K562 (cell line): ENCODE measurements at regions not wholly inside any gene's neighbourhood (a gene's known extent, or its start where the extent isn't known, plus 50 kb on each side); places are given as distances from the start of the nearest gene placed in this dataset.

Experiments
- ATAC-seq: fragments of 200-7000 bp; cut with Tn5 transposase; 3 replicates; pipeline ENCODE4 v1.9.1; 2020; ENCODE audit warnings: moderate library complexity
- BruUV-seq: library from RNA; stranded (reverse); fragments of 400-500 nt; replicated peaks from 2 replicates; lab custom pipeline; 2021; lab: Mats Ljungman, UMichigan
- CTCF ChIA-PET: fragments of 300-600 bp; formaldehyde crosslinking; extraction: SDS; loops from one replicate; lab custom pipeline; 2021; ENCODE audit warnings: low intra/inter-chr PET ratio; lab: Yijun Ruan, JAX
- POLR2A ChIA-PET: fragments of 300-600, 350-650 bp; sonication (Branson Sonifier 250); formaldehyde crosslinking; extraction: SDS; loops from one replicate; lab custom pipeline; 2021; ENCODE audit warnings: antibody characterized with exemption, inconsistent platforms; lab: Yijun Ruan, JAX
- DNase-seq, 4 experiments: peaks; one replicate each; pipeline versions ENCODE4 v3.0.0 to v3.0.0-alpha.2; 2011 to 2018; ENCODE audit warnings: low spot score in 3 of 4, mixed read lengths in 3 of 4; ENCODE audit errors: extremely low read depth in 1 of 4
- FAIRE-seq: peaks from 2 replicates; lab custom pipeline; 2011; peaks lifted over from hg19 to GRCh38; lab: Jason Lieb, UNC
- H2AFZ ChIP-seq: 2 replicates; pipeline ENCODE4 v1.6.0; 2011; ENCODE audit warnings: low read depth, low read length, control low read depth, inconsistent platforms
- H3K27ac ChIP-seq: fragments of 200-600 bp; 3 replicates; pipeline ENCODE4 v1.8.0; 2011; ENCODE audit warnings: low read depth, mild to moderate bottlenecking, control low read depth, inconsistent platforms, low read length, moderate library complexity, mixed read lengths; ENCODE audit errors: extremely low read depth
- H3K27me3 ChIP-seq, 2 experiments: fragments of 300-600 bp in 1 of 2; 2 replicates in 1 of 2; 3 replicates in 1 of 2; pipeline versions ENCODE4 v1.6.0 to v1.8.0; 2011; ENCODE audit warnings: inconsistent platforms in 2 of 2, low read length in 2 of 2, mild to moderate bottlenecking in 1 of 2, mixed read lengths in 1 of 2, moderate library complexity in 1 of 2; ENCODE audit not compliant: control insufficient read depth in 2 of 2, insufficient read depth in 2 of 2
- H3K36me3 ChIP-seq: fragments of 300-600 bp; 3 replicates; pipeline ENCODE4 v1.8.0; 2011; ENCODE audit warnings: mild to moderate bottlenecking, low read length, inconsistent platforms; ENCODE audit not compliant: control insufficient read depth, insufficient read depth
- H3K4me1 ChIP-seq, 2 experiments: fragments of 200-600 bp in 1 of 2; replicated peaks in 1 of 2; 2 replicates in 1 of 2; 3 replicates in 1 of 2; pipeline versions ENCODE4 v1.5.1 to v1.8.0; 2011; ENCODE audit warnings: inconsistent platforms in 2 of 2, low read length in 2 of 2, mild to moderate bottlenecking in 1 of 2, mixed read lengths in 1 of 2, moderate library complexity in 1 of 2; ENCODE audit not compliant: control insufficient read depth in 2 of 2, insufficient read depth in 2 of 2
- H3K4me2 ChIP-seq: 2 replicates; pipeline ENCODE4 v1.6.1; 2011; ENCODE audit warnings: low read length, control low read depth, inconsistent platforms, mixed read lengths; ENCODE audit not compliant: insufficient read depth
- H3K4me3 ChIP-seq: fragments of 200-600 bp; sonication (generic), shearing (Covaris generic); 2 replicates; pipeline ENCODE4 v1.5.1; 2016; ENCODE audit warnings: control low read depth, inconsistent platforms
- H3K79me2 ChIP-seq: fragments of 200-600 bp; 3 replicates; pipeline ENCODE4 v1.8.0; 2011; ENCODE audit warnings: low read length, inconsistent platforms; ENCODE audit not compliant: control insufficient read depth, insufficient read depth
- H3K9ac ChIP-seq, 2 experiments: 2 replicates each; pipeline versions ENCODE4 v1.6.0 to v1.6.1; 2011; ENCODE audit warnings: low read depth in 2 of 2, low read length in 2 of 2, control low read depth in 1 of 2, inconsistent platforms in 1 of 2, mild to moderate bottlenecking in 1 of 2, mixed read lengths in 1 of 2; ENCODE audit not compliant: insufficient read depth in 1 of 2
- H3K9me1 ChIP-seq: one replicate; pipeline ENCODE4 v1.6.0; 2011; ENCODE audit warnings: inconsistent platforms, mild to moderate bottlenecking, low read length, moderate library complexity; ENCODE audit not compliant: control insufficient read depth, insufficient read depth
- H3K9me3 ChIP-seq: replicated peaks from 2 replicates; pipeline ENCODE4 v1.5.1; 2011; ENCODE audit warnings: low read depth, low read length, inconsistent platforms; ENCODE audit not compliant: control insufficient read depth, insufficient read depth
- H4K20me1 ChIP-seq: replicated peaks from 2 replicates; pipeline ENCODE4 v1.6.1; 2011; ENCODE audit warnings: low read length, inconsistent platforms, mixed read lengths; ENCODE audit not compliant: control insufficient read depth, insufficient read depth
- BRF1 ChIP-seq: IDR thresholded peaks from 3 replicates; pipeline ENCODE4 v1.6.1; 2011; ENCODE audit warnings: borderline replicate concordance, mild to moderate bottlenecking; ENCODE audit not compliant: insufficient read length; ENCODE audit errors: extremely low read depth
- ETV6 ChIP-seq, 3 experiments: fragments of 150-350 bp in 1 of 3; sonication (generic) in 1 of 3; formaldehyde crosslinking in 1 of 3; IDR thresholded peaks; 2 replicates each; pipeline versions ENCODE4 v1.6.1 to v1.8.0; 2014 to 2022; ENCODE audit warnings: borderline replicate concordance in 2 of 3, low read depth in 2 of 3, antibody characterized with exemption in 1 of 3, low read length in 1 of 3, mild to moderate bottlenecking in 1 of 3, missing genetic modification reagents in 1 of 3
- HMGN3 ChIP-seq: IDR thresholded peaks from 2 replicates; pipeline ENCODE4 v1.6.1; 2011; ENCODE audit warnings: borderline replicate concordance, low read depth, mild to moderate bottlenecking, mixed read lengths, low read length; ENCODE audit not compliant: insufficient read length; ENCODE audit errors: extremely low read depth
- MAFK ChIP-seq: IDR thresholded peaks from 2 replicates; pipeline ENCODE4 v1.6.1; 2011; ENCODE audit warnings: low read length, improper control_type of control experiment
- MAZ ChIP-seq, 2 experiments: fragments of 450-650 bp in 1 of 2; sonication (generic) in 1 of 2; formaldehyde crosslinking; IDR thresholded peaks in 1 of 2; conservative IDR thresholded peaks in 1 of 2; 2 replicates each; pipeline versions ENCODE4 v1.4.0 to v1.5.0; 2020; ENCODE audit warnings: mild to moderate bottlenecking in 1 of 2, missing genetic modification reagents in 1 of 2
- MEF2A ChIP-seq: IDR thresholded peaks from 2 replicates; pipeline ENCODE4 v1.6.1; 2011; ENCODE audit warnings: low read depth, mild to moderate bottlenecking, low read length, moderate library complexity; ENCODE audit not compliant: control insufficient read depth
- NCOA6 ChIP-seq: fragments of 450-650 bp; IDR thresholded peaks from 2 replicates; pipeline ENCODE4 v1.6.1; 2017; ENCODE audit warnings: mild to moderate bottlenecking
- PRPF4 ChIP-seq: fragments of 200-400 bp; formaldehyde crosslinking; IDR thresholded peaks from one replicate; pipeline ENCODE4 v1.6.1; 2017; ENCODE audit warnings: low read length, low read depth, mild to moderate bottlenecking; ENCODE audit not compliant: insufficient read depth, poor library complexity, severe bottlenecking
- PTRF ChIP-seq: fragments of 450-650 bp; IDR thresholded peaks from 2 replicates; pipeline ENCODE4 v1.6.1; 2016; ENCODE audit warnings: mild to moderate bottlenecking, missing genetic modification characterization, missing compliant biosample characterization
- PTTG1 ChIP-seq: fragments of 450-650 bp; IDR thresholded peaks from 2 replicates; pipeline ENCODE4 v1.6.1; 2016; ENCODE audit warnings: low read depth, mild to moderate bottlenecking, missing genetic modification characterization, missing compliant biosample characterization
- TEAD1 ChIP-seq, 2 experiments: fragments of 450-650 bp in 1 of 2; sonication (generic) in 1 of 2; formaldehyde crosslinking; IDR thresholded peaks; 2 replicates each; pipeline versions ENCODE4 v1.4.0 to v1.8.0; 2020 to 2022; ENCODE audit warnings: mild to moderate bottlenecking in 2 of 2, missing genetic modification reagents in 1 of 2
- ZFPM2 ChIP-seq: fragments of 250-450 bp; sonication (Bioruptor Pico); IDR thresholded peaks from 2 replicates; pipeline ENCODE4 v1.5.1; 2022; ENCODE audit warnings: mild to moderate bottlenecking
- ZNF140 ChIP-seq: fragments of 250-450 bp; sonication (Bioruptor Pico); IDR thresholded peaks from 2 replicates; pipeline ENCODE4 v1.8.0; 2021; ENCODE audit warnings: moderate library complexity, mild to moderate bottlenecking, inconsistent platforms
- WGBS: fragments of 100-300 bp; shearing (Covaris generic); methylation state at CpG from one replicate; pipeline ENCODE4 v1.1.6; 2016; ENCODE audit warnings: low coverage, mixed read lengths; ENCODE audit not compliant: insufficient coverage; ENCODE audit errors: missing lambda C conversion rate; 5-methylcytosine and 5-hydroxymethylcytosine counted together
- in situ Hi-C: fragments of 300-500 bp; cut with MboI; formaldehyde crosslinking; loops from 4 replicates; pipeline ENCODE4 v1.15.0; 2018; ENCODE audit warnings: inconsistent platforms, mixed read lengths
- intact Hi-C: fragments of 100-400 bp; cut with micrococcal nuclease; formaldehyde crosslinking; loops from 2 replicates; pipeline ENCODE4 v1.14.2; 2022
- TF ChIP-seq, protein P1 (sequence below): fragments of 450-650 bp; IDR thresholded peaks from 2 replicates; pipeline ENCODE4 v1.6.1; 2016
- TF ChIP-seq, protein P2 (sequence below), 2 experiments: fragments of 250-450 bp in 1 of 2; fragments of 450-650 bp in 1 of 2; sonication (Bioruptor Pico) in 1 of 2; IDR thresholded peaks; 2 replicates each; pipeline versions ENCODE4 v1.6.1 to v1.8.0; 2016 to 2021; ENCODE audit warnings: mild to moderate bottlenecking in 2 of 2, moderate library complexity in 2 of 2, missing compliant biosample characterization in 1 of 2, missing genetic modification characterization in 1 of 2
- TF ChIP-seq, protein P3 (sequence below): sonication (generic); formaldehyde crosslinking; IDR thresholded peaks from 2 replicates; pipeline ENCODE4 v1.9.0; 2022; ENCODE audit warnings: mild to moderate bottlenecking, missing genetic modification reagents
- TF ChIP-seq, protein P4 (sequence below): fragments of 450-650 bp; IDR thresholded peaks from 2 replicates; pipeline ENCODE4 v1.6.1; 2018; ENCODE audit not compliant: partially characterized antibody

DNA sequence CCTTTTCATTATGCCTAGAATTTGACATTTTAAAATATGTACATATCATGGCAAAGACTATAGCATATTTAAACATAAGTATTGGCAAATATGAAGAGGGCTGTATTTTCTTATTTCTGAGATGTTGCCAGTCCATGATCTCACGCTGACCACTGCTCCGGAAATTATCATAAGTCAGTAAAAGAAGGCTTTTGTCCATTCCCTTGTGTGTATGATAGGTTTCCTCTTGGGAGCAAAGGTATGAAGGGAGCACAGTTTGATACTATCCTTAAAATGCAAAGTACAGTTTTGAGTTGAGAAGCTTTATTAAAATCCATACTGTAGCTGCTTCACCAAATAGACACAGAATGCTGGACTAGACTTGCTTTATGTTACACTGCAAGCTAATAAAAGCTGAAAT is 52.6 kb upstream of the AGA start:
- Histone ChIP-seq H3K9ac (no peak overlapping the region), H3K4me2 (no peak overlapping the region), H2AFZ (no peak overlapping the region), H3K36me3 (no peaks in the 10 kb centered on the region), H3K27me3 (no peaks in the 10 kb centered on the region)
- BruUV-seq: no TSS peak
- POLR2A ChIA-PET: interaction anchor here (0.6 kb wide), 1 partner anchor 145 kb away, joined by 3 read pairs; no protein-coding TSS in a partner anchor
- 21% methylated on average over 2 of the region's 2 CpGs for WGBS
- FAIRE-seq (no peak), ATAC-seq (no peak), DNase-seq (no peak)
- CTCF ChIA-PET: no interaction called here
- TF ChIP-seq HMGN3 (no peak), ZNF140 (CRISPR knock-in tag) (no peak), ZFPM2 (CRISPR knock-in tag) (no peak), PTTG1 (tag) (no peak), MEF2A (no peak), PRPF4 (no peak), MAZ (CRISPR knock-in tag; conservative IDR thresholded peaks at IDR 0.05 in 1 of 2, IDR thresholded peaks at IDR 0.05 in 1 of 2) (no peak), MAFK (no peak), BRF1 (no peak), PTRF (no peak), NCOA6 (no peak), ETV6 (IDR thresholded peaks at IDR 0.05; ENCODE audit: borderline replicate concordance in 1 of 2, low read depth in 2 of 2, low read length in 1 of 2) (no peak), ETV6 (CRISPR knock-in tag; IDR thresholded peaks at IDR 0.05; ENCODE audit: borderline replicate concordance) (no peak), TEAD1 (CRISPR knock-in tag; IDR thresholded peaks at IDR 0.05) (no peak)
- TF ChIP-seq, protein P1, sequence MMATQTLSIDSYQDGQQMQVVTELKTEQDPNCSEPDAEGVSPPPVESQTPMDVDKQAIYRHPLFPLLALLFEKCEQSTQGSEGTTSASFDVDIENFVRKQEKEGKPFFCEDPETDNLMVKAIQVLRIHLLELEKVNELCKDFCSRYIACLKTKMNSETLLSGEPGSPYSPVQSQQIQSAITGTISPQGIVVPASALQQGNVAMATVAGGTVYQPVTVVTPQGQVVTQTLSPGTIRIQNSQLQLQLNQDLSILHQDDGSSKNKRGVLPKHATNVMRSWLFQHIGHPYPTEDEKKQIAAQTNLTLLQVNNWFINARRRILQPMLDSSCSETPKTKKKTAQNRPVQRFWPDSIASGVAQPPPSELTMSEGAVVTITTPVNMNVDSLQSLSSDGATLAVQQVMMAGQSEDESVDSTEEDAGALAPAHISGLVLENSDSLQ: no peak
- TF ChIP-seq, protein P2, sequence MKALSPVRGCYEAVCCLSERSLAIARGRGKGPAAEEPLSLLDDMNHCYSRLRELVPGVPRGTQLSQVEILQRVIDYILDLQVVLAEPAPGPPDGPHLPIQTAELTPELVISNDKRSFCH (CRISPR knock-in tag; IDR thresholded peaks at IDR 0.05): no peak
- TF ChIP-seq, protein P2 (tag; IDR thresholded peaks at IDR 0.05): no peak
- TF ChIP-seq, protein P3, sequence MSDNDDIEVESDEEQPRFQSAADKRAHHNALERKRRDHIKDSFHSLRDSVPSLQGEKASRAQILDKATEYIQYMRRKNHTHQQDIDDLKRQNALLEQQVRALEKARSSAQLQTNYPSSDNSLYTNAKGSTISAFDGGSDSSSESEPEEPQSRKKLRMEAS (CRISPR knock-in tag): no peak
- TF ChIP-seq, protein P4, sequence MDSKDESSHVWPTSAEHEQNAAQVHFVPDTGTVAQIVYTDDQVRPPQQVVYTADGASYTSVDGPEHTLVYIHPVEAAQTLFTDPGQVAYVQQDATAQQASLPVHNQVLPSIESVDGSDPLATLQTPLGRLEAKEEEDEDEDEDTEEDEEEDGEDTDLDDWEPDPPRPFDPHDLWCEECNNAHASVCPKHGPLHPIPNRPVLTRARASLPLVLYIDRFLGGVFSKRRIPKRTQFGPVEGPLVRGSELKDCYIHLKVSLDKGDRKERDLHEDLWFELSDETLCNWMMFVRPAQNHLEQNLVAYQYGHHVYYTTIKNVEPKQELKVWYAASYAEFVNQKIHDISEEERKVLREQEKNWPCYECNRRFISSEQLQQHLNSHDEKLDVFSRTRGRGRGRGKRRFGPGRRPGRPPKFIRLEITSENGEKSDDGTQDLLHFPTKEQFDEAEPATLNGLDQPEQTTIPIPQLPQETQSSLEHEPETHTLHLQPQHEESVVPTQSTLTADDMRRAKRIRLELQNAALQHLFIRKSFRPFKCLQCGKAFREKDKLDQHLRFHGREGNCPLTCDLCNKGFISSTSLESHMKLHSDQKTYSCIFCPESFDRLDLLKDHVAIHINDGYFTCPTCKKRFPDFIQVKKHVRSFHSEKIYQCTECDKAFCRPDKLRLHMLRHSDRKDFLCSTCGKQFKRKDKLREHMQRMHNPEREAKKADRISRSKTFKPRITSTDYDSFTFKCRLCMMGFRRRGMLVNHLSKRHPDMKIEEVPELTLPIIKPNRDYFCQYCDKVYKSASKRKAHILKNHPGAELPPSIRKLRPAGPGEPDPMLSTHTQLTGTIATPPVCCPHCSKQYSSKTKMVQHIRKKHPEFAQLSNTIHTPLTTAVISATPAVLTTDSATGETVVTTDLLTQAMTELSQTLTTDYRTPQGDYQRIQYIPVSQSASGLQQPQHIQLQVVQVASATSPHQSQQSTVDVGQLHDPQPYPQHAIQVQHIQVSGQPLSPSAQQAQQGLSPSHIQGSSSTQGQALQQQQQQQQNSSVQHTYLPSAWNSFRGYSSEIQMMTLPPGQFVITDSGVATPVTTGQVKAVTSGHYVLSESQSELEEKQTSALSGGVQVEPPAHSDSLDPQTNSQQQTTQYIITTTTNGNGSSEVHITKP: no peak
- TF ChIP-seq, all 486 proteins: peak for 0
- Histone ChIP-seq H3K9me1 (no peaks in the 10 kb centered on the region), H3K4me1 (no peaks in the 10 kb centered on the region; a peak in 1 of 5 replicates), H3K27ac (no peak overlapping the region), H3K9me3 (no peaks in the 10 kb centered on the region), H3K79me2 (no peaks in the 10 kb centered on the region), H3K4me3 (no peak overlapping the region), H4K20me1 (no peaks in the 10 kb centered on the region)
- in situ Hi-C loops (no loop called here), intact Hi-C loops (no loop called here)
